Activated CD4-positive, alpha-beta T cell treated with anti-CD3 and anti-CD28 coated beads, Interleukin-2, Interleukin-6, amounts not matched to agents 100 ng/mL and 50 ng/mL, durations not matched to agents 16 hours and 8 hours (primary cell): ENCODE measurements at regions not wholly inside any gene's neighbourhood (a gene's known extent, or its start where the extent isn't known, plus 50 kb on each side); places are given as distances from the start of the nearest gene placed in this dataset.

ENCODE experiments used
- DNase-seq: peaks from one replicate; pipeline ENCODE4 v3.0.0-alpha.2; 2020

DNA sequence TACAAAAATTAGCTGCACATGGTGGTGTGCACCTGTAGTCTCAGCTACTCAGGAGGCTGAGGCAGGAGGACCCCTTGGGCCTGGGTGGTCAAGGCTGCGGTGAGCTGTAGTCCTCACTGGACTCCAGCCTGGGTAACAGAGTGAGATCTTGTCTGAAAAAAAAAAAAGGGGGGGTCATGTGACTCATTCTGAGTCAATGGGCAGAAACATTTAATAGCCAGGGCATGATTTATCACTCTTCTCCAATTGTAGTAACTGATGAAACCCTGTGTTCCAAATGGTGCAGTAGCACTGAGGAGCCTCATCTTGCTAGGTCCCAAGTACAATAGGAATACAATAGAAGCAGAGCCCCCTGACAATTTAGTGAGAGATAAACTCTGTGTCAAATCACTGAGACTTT is 78.9 kb upstream of the CCDC68 start:
- DNase-seq: no peak

DNA sequence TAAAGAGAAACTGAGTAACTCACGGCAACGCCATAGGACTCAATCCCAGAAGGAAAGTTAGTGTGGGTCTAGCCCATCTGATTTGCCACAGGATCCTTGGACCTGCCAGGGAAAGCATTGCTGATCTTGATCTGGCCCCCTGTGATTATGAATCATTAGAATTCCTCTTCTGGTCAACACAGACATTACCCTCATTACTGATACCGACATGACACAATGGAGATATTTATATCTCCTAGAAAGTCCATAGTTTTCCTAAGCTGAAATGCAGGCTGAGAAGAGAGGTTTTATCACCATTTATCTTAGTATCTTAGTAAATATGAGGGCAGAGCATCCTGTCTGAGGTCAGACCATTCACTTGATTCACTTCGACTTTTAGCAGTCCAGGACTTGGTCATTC is 75.5 kb upstream of the CCDC68 start:
- DNase-seq: no peak

DNA sequence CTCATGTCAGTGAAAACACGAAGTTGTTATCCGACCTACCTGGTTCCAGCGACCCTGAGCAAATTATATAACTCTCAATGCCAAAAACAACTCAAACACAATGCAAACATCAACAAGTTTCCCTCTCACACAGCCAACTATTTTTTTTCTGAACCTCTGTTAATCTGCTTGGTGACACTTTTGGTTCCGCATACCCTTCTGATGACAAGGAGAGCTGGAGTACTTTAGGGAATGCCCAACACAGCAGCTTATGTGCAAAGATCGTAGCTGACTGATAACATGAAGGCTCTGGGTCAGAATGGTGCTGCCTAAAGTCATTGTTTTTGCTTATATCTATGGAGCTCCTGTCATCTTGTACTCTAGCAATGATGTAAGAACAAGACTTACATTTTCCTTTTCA is 72.7 kb upstream of the CCDC68 start:
- DNase-seq: no peak

DNA sequence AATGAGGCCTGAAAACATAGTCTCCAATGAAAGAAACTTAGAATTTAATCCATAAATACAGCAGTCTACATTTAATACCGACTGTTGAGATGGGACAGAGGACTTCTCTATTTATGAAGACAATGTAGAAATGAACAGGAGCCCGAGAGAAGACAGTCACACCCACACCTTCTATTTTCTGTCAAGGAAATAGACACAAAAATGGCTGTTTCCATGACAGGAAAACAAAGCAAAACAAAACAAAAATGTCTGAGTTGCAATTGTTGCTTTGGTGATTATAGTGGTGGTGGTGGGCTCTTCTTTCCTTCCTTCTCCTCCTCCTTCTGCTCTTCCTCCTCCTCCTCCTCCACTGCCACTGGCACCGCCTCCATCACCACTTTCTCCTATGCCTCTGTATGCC is 72.3 kb upstream of the CCDC68 start:
- no peak for DNase-seq

DNA sequence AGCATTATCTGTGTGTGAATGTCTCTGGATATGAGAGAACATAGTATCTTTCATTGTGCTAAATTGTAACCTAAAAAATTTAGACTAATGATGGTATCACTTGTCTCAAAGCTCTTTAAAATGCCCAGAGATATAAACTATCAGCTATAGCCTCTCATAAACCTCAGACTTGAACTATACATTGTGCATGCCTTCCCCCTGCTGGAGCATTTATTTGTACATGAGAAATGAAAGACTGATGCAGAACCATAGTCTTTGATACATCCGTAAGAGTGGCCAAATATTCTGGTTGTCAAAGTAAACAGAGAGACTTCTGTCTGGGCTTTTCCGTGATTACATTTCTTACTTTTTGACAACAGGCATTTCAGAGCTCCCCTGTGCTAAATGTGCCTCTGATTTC is 71.9 kb upstream of the CCDC68 start:
- no peak for DNase-seq

DNA sequence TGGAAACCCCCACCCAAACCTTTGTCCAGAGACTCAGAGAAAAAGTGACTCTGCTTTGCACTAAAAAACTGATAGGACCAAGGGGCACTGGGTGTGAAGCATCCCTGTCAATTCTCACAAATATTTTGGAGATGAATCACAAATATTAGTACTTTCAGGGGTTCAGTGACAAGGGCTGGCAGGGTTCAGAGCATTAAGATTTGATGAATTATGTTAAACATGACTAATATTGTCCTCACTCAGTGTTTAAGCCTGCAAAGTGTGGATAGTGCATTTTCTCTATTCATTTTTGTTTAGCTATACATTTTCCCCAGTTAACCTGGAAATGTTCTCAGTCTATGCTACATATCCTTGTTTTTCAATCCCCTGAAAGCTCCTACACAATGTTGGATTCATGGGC is 65.3 kb upstream of the CCDC68 start:
- no peak for DNase-seq

DNA sequence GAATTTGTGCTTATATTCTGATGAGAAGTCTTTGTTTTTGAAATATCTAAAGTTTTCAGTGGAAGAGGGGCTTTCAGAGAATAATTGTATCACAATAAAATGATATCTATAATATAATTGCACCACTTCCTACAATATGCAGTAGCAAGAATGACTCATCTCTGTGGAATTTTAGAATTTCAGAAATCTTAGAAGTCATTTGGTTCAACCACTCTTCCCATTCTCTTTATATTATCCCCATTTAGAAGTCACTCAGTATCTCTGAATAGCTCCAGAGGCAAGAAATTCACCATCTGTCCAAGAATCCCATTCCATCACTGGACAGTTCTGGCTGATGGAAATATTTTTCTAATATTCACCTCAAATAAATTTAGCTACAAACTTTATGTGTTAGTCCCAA is 59.3 kb upstream of the CCDC68 start:
- no peak for DNase-seq

DNA sequence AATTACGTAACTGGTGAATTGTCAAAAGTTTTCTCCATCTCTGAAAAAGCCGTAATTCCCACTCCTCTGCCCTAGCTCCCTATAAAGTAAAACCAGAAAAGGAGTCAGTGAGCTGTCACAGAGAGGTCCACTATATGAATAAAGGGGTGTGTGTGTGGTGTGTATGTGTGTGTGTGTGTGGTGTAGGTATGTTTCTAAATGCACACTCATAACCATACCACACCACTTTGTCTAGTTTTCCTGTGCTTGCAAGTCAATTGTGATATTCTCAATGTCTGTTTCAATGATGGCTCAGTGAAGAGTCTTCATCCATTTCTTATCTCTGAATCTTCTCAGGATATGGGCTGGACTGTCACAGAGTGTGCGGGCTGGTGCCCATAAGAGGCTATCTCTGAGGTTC is 54.8 kb upstream of the CCDC68 start:
- peak; percentile 1 for DNase-seq

DNA sequence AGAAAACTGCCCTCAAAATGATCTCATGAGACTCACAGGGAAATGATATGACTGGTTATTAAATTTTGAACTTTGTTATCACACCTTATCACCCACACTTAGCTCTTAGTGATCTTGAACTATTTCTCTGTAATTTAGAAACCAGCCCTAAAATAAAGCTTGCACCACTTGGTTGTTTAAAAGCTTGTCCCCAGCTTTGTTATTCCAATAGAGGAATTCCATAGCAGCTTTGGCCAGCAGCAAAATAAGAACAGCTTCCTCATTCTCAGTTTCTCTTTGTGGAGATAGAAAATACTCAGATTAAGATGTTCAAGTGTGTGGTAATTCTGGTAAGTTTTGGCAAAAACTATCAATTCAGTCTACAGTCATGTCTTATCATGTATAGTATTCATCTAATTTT is 54.4 kb upstream of the CCDC68 start:
- DNase-seq: no peak

DNA sequence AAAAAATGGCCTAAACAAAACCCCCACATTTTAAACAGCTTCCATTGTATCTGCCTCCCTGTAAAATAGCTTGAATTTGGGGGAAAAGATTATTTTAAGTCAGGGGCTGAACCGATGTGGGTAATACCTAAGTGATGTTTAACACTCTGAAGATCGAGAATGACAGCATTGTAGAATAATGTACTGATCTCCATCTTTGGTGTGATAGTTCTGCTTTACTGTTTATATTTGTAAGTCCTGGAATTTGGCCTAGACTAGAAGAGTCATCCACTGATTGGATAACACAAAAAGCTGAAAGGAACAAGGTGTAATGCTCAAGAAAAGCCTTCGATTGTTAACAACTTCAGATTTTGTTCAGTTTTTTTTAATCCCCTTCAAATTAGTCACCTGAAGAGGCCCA is 53.8 kb upstream of the CCDC68 start:
- DNase-seq: no peak

DNA sequence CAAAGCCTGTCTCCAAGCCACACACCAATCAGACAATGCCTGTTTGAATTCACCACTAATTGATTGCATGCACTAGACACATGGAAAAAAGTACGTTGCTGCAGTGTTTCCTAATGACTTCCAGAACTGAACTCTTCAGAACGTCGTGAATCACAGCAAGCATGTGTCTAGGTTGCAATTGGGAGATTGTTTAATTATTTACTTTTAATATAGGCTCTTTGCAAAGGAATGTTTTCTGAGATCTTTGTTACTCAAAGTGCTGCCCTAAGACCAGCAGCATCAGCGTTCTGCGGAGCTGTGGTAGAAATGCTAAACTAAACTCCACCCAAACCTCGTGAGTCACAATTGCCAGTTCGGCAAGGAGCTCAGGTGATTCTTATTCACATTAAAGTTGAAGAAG is 52.7 kb upstream of the CCDC68 start:
- DNase-seq: no peak
